CD14-positive monocyte (primary cell): ENCODE measurements at regions not wholly inside any gene's neighbourhood (a gene's known extent, or its start where the extent isn't known, plus 50 kb on each side); places are given as distances from the start of the nearest gene placed in this dataset.

Experiments used
- DNase-seq, 3 donors: peaks; one replicate each; pipeline ENCODE4 v3.0.0-alpha.2; 2011 to 2022
- H2AFZ ChIP-seq: 2 replicates; pipeline ENCODE4 v1.6.0; 2012; ENCODE audit warnings: mild to moderate bottlenecking, low read depth, low read length, inconsistent platforms; ENCODE audit not compliant: insufficient read depth, poor library complexity, severe bottlenecking
- H3K27ac ChIP-seq, 2 donors: 1 replicate in 1 of 2; 2 replicates in 1 of 2; pipeline ENCODE4 v1.5.1; 2012 to 2013; ENCODE audit warnings: low read length in 2 of 2, control low read depth in 1 of 2, inconsistent platforms in 1 of 2, low read depth in 1 of 2, mild to moderate bottlenecking in 1 of 2
- H3K27me3 ChIP-seq, 2 donors: one replicate each; pipeline versions ENCODE4 v1.6.0 to v1.6.1; 2011 to 2013; ENCODE audit warnings: low read length in 2 of 2; ENCODE audit not compliant: control insufficient read depth in 2 of 2, insufficient read depth in 2 of 2
- H3K36me3 ChIP-seq, 2 donors: replicated peaks in 1 of 2; 1 replicate in 1 of 2; 2 replicates in 1 of 2; pipeline versions ENCODE4 v1.5.1 to v1.6.1; 2012 to 2013; ENCODE audit warnings: low read length in 2 of 2, control low read depth in 1 of 2, inconsistent platforms in 1 of 2, mild to moderate bottlenecking in 1 of 2; ENCODE audit not compliant: insufficient read depth in 2 of 2, control insufficient read depth in 1 of 2
- H3K4me1 ChIP-seq, 2 donors: 1 replicate in 1 of 2; 2 replicates in 1 of 2; pipeline versions ENCODE4 v1.5.1 to v1.6.1; 2012 to 2013; ENCODE audit warnings: low read length in 2 of 2, control low read depth in 1 of 2, inconsistent platforms in 1 of 2, mild to moderate bottlenecking in 1 of 2, moderate library complexity in 1 of 2; ENCODE audit not compliant: insufficient read depth in 2 of 2, control insufficient read depth in 1 of 2
- H3K4me2 ChIP-seq: replicated peaks from 2 replicates; pipeline ENCODE3; 2012; ENCODE audit warnings: low read length, moderate library complexity, mild to moderate bottlenecking; ENCODE audit not compliant: poor library complexity, severe bottlenecking; ENCODE audit errors: extremely low read depth
- H3K4me3 ChIP-seq, 3 experiments: fragments of 200-600 bp in 1 of 3; sonication (generic) in 1 of 3; replicated peaks in 1 of 3; 1 replicate in 2 of 3; 2 replicates in 1 of 3; pipeline ENCODE4 v1.5.1; 2011 to 2013; ENCODE audit warnings: low read length in 3 of 3, mild to moderate bottlenecking in 3 of 3, control low read depth in 2 of 3, low read depth in 2 of 3, inconsistent platforms in 1 of 3, moderate library complexity in 1 of 3
- H3K79me2 ChIP-seq: 2 replicates; pipeline ENCODE4 v1.6.0; 2012; ENCODE audit warnings: mild to moderate bottlenecking, control low read depth, inconsistent platforms, low read length, moderate library complexity; ENCODE audit not compliant: insufficient read depth
- H3K9ac ChIP-seq: 2 replicates; pipeline ENCODE4 v1.6.0; 2017; ENCODE audit warnings: low read length, mild to moderate bottlenecking; ENCODE audit not compliant: insufficient read depth, poor library complexity, severe bottlenecking
- H3K9me3 ChIP-seq, 2 donors: replicated peaks in 1 of 2; 1 replicate in 1 of 2; 2 replicates in 1 of 2; pipeline versions ENCODE4 v1.5.1 to v1.6.1; 2012 to 2013; ENCODE audit warnings: low read length in 2 of 2, control low read depth in 1 of 2; ENCODE audit not compliant: control insufficient read depth in 1 of 2, insufficient read depth in 1 of 2
- H4K20me1 ChIP-seq: 2 replicates; pipeline ENCODE4 v1.6.0; 2012; ENCODE audit warnings: mild to moderate bottlenecking, low read length, control low read depth, moderate library complexity; ENCODE audit not compliant: insufficient read depth
- H3K27ac Mint-ChIP-seq, 7 donors: one replicate each; pipeline ENCODE4 v1.8.0; 2020; ENCODE audit warnings: mild to moderate bottlenecking in 7 of 7, mixed read lengths in 7 of 7, moderate library complexity in 6 of 7, inconsistent platforms in 2 of 7
- H3K27me3 Mint-ChIP-seq, 3 donors: one replicate each; pipeline ENCODE4 v1.8.0; 2021 to 2022; ENCODE audit warnings: low read depth in 3 of 3, mild to moderate bottlenecking in 3 of 3, mixed read lengths in 3 of 3, moderate library complexity in 3 of 3, inconsistent platforms in 1 of 3
- H3K36me3 Mint-ChIP-seq, 2 donors: one replicate each; pipeline ENCODE4 v1.8.0; 2020; ENCODE audit warnings: mixed read lengths in 2 of 2, inconsistent platforms in 1 of 2, mild to moderate bottlenecking in 1 of 2
- H3K4me1 Mint-ChIP-seq: one replicate; pipeline ENCODE4 v1.8.0; 2020; ENCODE audit warnings: mild to moderate bottlenecking, mixed read lengths
- H3K4me3 Mint-ChIP-seq, 2 donors: one replicate each; pipeline ENCODE4 v1.8.0; 2020; ENCODE audit warnings: mild to moderate bottlenecking in 2 of 2, mixed read lengths in 2 of 2, moderate library complexity in 1 of 2
- H3K9me3 Mint-ChIP-seq, 7 donors: one replicate each; pipeline ENCODE4 v1.8.0; 2020 to 2022; ENCODE audit warnings: mixed read lengths in 7 of 7, mild to moderate bottlenecking in 6 of 7, moderate library complexity in 6 of 7, inconsistent platforms in 2 of 7
- WGBS: methylation state at CpG from one replicate; pipeline ENCODE4 v1.1.5; 2013; ENCODE audit warnings: missing lambda C conversion rate; ENCODE audit not compliant: insufficient coverage; 5-methylcytosine and 5-hydroxymethylcytosine counted together
- intact Hi-C, 2 donors: fragments of 100-400 bp; cut with micrococcal nuclease; formaldehyde crosslinking; loops; one replicate each; pipeline versions ENCODE4 v1.15.0 to v1.15.1; 2023
- TF ChIP-seq, protein P1 (sequence below): fragments of 200-600 bp; IDR thresholded peaks from one replicate; pipeline ENCODE4 v1.8.0; 2022; ENCODE audit warnings: antibody characterized with exemption, mild to moderate bottlenecking

- no peak overlapping the region for H2AFZ ChIP-seq
- H4K20me1 ChIP-seq: no peaks in the 10 kb centered on the region
- no peak overlapping the region for H3K27ac Mint-ChIP-seq
- no peak overlapping the region for H3K4me3 ChIP-seq
- peaks cover 0 to 4% of the 10 kb centered on the region in 2 donors for H3K9me3 ChIP-seq
- H3K27me3 Mint-ChIP-seq: no peaks in the 10 kb centered on the region
- no peaks in the 10 kb centered on the region for H3K4me1 Mint-ChIP-seq
- no peaks in the 10 kb centered on the region for H3K36me3 ChIP-seq
- H3K36me3 Mint-ChIP-seq: no peaks in the 10 kb centered on the region
- H3K4me3 Mint-ChIP-seq: no peak overlapping the region
- no peak overlapping the region for H3K27ac ChIP-seq
- no peaks in the 10 kb centered on the region for H3K27me3 ChIP-seq
- peaks cover 0 to 5% (median 0%) of the 10 kb centered on the region in 7 donors for H3K9me3 Mint-ChIP-seq
- no peak overlapping the region for H3K4me2 ChIP-seq
- intact Hi-C loops: no loop called here
- H3K79me2 ChIP-seq: no peaks in the 10 kb centered on the region
- H3K4me1 ChIP-seq: no peaks in the 10 kb centered on the region
- TF ChIP-seq, protein P1, sequence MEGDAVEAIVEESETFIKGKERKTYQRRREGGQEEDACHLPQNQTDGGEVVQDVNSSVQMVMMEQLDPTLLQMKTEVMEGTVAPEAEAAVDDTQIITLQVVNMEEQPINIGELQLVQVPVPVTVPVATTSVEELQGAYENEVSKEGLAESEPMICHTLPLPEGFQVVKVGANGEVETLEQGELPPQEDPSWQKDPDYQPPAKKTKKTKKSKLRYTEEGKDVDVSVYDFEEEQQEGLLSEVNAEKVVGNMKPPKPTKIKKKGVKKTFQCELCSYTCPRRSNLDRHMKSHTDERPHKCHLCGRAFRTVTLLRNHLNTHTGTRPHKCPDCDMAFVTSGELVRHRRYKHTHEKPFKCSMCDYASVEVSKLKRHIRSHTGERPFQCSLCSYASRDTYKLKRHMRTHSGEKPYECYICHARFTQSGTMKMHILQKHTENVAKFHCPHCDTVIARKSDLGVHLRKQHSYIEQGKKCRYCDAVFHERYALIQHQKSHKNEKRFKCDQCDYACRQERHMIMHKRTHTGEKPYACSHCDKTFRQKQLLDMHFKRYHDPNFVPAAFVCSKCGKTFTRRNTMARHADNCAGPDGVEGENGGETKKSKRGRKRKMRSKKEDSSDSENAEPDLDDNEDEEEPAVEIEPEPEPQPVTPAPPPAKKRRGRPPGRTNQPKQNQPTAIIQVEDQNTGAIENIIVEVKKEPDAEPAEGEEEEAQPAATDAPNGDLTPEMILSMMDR: no peak
- DNase-seq: no peak
- no peak overlapping the region for H3K9ac ChIP-seq
These were observed 1180.7 kb upstream of the SLC10A2 start for GRCh38 chr13:104246955-104247354.

DNA sequence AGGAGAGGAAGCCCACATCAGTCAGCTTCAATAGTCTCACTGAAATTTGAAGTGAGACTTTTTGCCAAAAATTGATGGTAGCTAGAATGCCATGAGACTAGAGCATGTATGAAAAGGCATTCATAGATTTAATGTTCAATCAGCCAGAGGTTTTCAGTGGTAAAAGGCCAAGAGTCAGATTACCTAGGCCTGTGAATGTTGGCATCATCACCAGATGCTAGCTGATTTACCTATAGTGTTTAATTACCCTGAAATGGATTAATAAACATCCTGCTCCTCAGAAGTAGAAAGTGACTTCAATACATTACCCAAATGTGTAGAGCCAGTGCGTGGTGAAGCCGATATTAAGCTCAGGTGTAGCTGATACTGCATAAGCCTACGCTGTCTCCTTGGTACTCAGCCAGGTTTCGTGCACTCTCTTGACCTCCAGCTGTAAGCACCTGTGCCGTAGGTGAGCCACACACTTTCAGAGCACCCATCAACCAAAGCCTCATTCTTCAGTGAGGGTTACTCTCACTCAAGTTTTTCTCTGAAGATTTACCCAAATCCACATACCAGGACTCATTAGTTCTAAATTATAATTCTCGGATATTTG is 1140.3 kb upstream of the SLC10A2 start:
- intact Hi-C loops: no loop called here
- Mint-ChIP-seq H3K9me3 (peaks cover 0 to 11% (median 3%) of the 10 kb centered on the region in 7 donors), H3K4me3 (no peak overlapping the region), H3K4me1 (no peaks in the 10 kb centered on the region), H3K27ac (no peak overlapping the region), H3K36me3 (no peaks in the 10 kb centered on the region), H3K27me3 (no peaks in the 10 kb centered on the region)
- H4K20me1 ChIP-seq: no peaks in the 10 kb centered on the region
- no peak overlapping the region for H3K27ac ChIP-seq
- WGBS: 91% methylated on average over 5 of the region's 6 CpGs
- H3K9me3 ChIP-seq: peaks cover 3 to 20% of the 10 kb centered on the region in 2 donors
- H3K4me3 ChIP-seq: no peak overlapping the region
- no peaks in the 10 kb centered on the region for H3K4me1 ChIP-seq
- DNase-seq: no peak
- TF ChIP-seq, protein P1: no peak
- H3K4me2 ChIP-seq: no peak overlapping the region
- no peaks in the 10 kb centered on the region for H3K36me3 ChIP-seq
- H3K27me3 ChIP-seq: no peaks in the 10 kb centered on the region
- H2AFZ ChIP-seq: no peak overlapping the region
- H3K9ac ChIP-seq: no peak overlapping the region
- no peaks in the 10 kb centered on the region for H3K79me2 ChIP-seq
